ENCODE measurements at regions not wholly inside any gene's neighbourhood (a gene's known extent, or its start where the extent isn't known, plus 50 kb on each side); places are given as distances from the start of the nearest gene placed in this dataset.
"Not testable (repeated sequence)": the region's sequence is repeated elsewhere in the genome, so short reads cannot be mapped to it uniquely, and the experiment has no call there.

DNA sequence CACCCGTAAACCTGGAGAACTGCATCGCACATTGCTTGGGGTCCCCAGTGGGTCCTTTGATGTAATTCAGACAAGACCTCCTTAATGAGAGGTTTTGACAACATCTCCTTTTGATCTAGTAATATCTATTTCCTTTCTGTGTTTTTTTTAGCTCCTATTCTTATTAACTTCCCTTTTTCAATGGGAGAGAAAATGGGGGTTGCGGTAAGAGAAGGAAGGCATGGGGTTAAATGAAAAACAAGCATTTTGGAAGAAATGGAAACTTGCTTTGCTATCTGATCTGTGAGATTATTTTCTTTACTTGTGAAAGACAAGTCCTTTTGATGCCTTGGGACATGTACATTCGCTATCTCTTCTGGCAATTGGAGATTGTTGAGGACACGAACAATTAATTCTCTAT is 418.6 kb upstream of the MAN1A1 start:
- no peaks in the 10 kb centered on the region for H3K36me3 ChIP-seq (ENCODE audit: control insufficient read depth, insufficient read depth, low read length)
- no peak overlapping the region for H3K4me3 ChIP-seq (ENCODE audit: low read depth, low read length)
- TF ChIP-seq, protein P1, sequence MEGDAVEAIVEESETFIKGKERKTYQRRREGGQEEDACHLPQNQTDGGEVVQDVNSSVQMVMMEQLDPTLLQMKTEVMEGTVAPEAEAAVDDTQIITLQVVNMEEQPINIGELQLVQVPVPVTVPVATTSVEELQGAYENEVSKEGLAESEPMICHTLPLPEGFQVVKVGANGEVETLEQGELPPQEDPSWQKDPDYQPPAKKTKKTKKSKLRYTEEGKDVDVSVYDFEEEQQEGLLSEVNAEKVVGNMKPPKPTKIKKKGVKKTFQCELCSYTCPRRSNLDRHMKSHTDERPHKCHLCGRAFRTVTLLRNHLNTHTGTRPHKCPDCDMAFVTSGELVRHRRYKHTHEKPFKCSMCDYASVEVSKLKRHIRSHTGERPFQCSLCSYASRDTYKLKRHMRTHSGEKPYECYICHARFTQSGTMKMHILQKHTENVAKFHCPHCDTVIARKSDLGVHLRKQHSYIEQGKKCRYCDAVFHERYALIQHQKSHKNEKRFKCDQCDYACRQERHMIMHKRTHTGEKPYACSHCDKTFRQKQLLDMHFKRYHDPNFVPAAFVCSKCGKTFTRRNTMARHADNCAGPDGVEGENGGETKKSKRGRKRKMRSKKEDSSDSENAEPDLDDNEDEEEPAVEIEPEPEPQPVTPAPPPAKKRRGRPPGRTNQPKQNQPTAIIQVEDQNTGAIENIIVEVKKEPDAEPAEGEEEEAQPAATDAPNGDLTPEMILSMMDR (IDR thresholded peaks at IDR 0.05; ENCODE audit: insufficient read depth, low read length, severe bottlenecking), result no peak
- FAIRE-seq (no peak), DNase-seq (ENCODE audit: low read depth) (no peak)
- H3K27me3 ChIP-seq (ENCODE audit: control insufficient read depth, insufficient read depth, low read length), result no peaks in the 10 kb centered on the region

DNA sequence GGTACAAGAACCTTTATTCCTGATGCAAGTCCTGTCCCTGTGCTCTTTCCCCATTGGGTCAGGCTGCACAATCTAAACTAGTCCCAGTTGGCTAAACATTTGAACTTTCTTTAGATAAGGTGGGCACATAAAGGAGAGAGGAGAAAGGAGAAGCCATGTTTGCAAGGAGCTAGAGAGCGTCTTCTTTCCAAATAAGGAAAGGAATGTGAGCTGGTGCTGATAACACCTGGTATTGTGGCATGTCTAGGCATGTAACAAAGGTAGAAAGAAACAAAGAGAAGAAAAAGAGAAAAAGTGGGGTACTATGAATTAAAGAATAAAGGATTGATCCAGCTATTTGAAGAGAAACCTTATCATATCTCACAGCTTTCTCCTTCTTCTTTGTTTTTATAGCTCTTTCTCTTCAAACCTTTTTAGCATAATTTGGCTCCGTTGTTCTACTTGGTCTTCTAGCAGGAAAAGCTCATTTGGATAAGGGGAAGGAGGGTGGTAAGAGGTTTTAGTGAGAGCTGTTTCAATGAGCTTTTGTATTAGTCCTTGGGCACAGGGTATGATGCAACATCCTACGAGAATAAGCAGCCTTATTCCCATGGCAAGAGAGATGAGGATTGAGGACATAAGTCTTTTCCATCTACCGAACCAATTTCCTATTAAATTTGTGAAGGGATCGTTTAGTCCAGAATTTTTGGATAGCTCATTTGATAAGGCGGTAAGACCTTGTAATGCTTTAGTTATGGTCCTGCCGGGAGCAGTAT is 415.5 kb upstream of the MAN1A1 start:
- DNase-seq (ENCODE audit: low read depth) (peak; percentile 36), FAIRE-seq (no peak)
- TF ChIP-seq, protein P1 (IDR thresholded peaks at IDR 0.05; ENCODE audit: insufficient read depth, low read length, severe bottlenecking), result no peak
- Histone ChIP-seq H3K27me3 (ENCODE audit: control insufficient read depth, insufficient read depth, low read length) (no peaks in the 10 kb centered on the region), H3K36me3 (ENCODE audit: control insufficient read depth, insufficient read depth, low read length) (no peaks in the 10 kb centered on the region), H3K4me3 (ENCODE audit: low read depth, low read length) (no peak overlapping the region)

DNA sequence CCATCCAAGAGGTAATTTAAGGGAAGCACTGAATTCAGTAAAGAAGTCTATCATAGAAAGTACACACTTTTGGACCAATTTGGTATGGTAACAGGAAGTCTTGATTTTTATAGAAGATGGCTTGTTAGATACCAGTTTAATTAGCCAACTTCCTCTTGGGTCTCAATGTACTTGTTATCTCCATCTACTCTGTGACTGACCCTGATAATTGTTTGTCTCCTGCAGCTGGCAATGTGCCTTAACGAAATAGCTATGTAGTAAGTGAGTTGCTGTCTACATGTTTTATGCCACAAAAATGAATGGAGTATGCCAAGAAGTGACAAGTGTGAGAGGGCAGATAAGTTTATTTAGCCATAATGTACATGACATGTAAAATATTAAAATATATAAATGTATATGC is 410.5 kb upstream of the MAN1A1 start:
- DNase-seq (ENCODE audit: low read depth) (no peak), FAIRE-seq (no peak)
- no peak overlapping the region for H3K4me3 ChIP-seq (ENCODE audit: low read depth, low read length)
- no peaks in the 10 kb centered on the region for H3K36me3 ChIP-seq (ENCODE audit: control insufficient read depth, insufficient read depth, low read length)
- H3K27me3 ChIP-seq (ENCODE audit: control insufficient read depth, insufficient read depth, low read length), result peaks cover 3% of the 10 kb centered on the region
- TF ChIP-seq, protein P1 (IDR thresholded peaks at IDR 0.05; ENCODE audit: insufficient read depth, low read length, severe bottlenecking), result no peak

DNA sequence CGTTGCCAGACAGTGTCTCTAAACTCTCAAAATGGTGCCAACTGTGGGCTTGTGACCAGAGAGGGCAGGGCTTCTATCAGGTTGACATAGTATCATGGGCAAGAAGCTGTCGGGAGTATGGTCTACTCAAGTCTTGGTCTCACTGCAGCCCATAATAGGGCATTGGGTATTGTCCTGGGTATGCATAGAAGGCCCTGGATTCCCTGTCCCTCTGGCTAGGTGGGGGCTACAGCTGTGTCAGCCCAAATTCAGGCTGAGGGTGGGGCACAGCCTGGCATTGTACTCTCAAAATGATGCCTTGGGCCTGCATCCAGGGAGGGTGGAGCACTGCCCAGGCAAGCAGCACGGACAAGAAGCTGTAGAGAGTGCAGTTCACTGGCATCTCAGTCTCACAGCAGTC is 408.8 kb upstream of the MAN1A1 start:
- no peak for FAIRE-seq

DNA sequence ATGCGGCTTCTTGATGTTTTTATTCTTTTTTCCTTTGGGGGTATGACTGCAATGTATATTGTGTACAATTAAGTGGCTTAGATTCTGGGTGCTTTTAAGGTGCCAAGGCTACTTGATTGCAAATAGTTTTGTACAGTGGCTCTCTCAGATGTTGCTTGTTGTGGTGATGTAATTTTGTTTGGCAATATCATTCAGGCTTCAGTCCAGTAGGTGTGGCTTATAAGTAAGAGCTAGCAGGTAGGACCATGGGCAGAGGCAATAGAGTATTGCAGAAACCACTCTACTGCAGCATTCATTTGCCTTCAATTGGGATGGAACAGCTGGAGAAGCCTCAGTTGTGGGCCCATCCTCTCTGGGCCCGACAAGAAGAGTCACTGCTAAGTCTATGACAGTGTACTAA is 407.9 kb upstream of the MAN1A1 start:
- peak; percentile 55 for DNase-seq (ENCODE audit: low read depth)
- TF ChIP-seq, protein P1 (IDR thresholded peaks at IDR 0.05; ENCODE audit: insufficient read depth, low read length, severe bottlenecking), result no peak
- no peak overlapping the region for H3K4me3 ChIP-seq (ENCODE audit: low read depth, low read length)
- FAIRE-seq, result no peak
- H3K36me3 ChIP-seq (ENCODE audit: control insufficient read depth, insufficient read depth, low read length), result no peaks in the 10 kb centered on the region
- H3K27me3 ChIP-seq (ENCODE audit: control insufficient read depth, insufficient read depth, low read length), result peaks cover 3% of the 10 kb centered on the region

More for the DNA sequence above, 408.8 kb upstream of the MAN1A1 start:
- Histone ChIP-seq H3K27me3 (ENCODE audit: control insufficient read depth, insufficient read depth, low read length) (peaks cover 3% of the 10 kb centered on the region), H3K4me3 (ENCODE audit: low read depth, low read length) (no peak overlapping the region), H3K36me3 (ENCODE audit: control insufficient read depth, insufficient read depth, low read length) (no peaks in the 10 kb centered on the region)
- TF ChIP-seq, protein P1 (IDR thresholded peaks at IDR 0.05; ENCODE audit: insufficient read depth, low read length, severe bottlenecking), result no peak
- no peak for DNase-seq (ENCODE audit: low read depth)

DNA sequence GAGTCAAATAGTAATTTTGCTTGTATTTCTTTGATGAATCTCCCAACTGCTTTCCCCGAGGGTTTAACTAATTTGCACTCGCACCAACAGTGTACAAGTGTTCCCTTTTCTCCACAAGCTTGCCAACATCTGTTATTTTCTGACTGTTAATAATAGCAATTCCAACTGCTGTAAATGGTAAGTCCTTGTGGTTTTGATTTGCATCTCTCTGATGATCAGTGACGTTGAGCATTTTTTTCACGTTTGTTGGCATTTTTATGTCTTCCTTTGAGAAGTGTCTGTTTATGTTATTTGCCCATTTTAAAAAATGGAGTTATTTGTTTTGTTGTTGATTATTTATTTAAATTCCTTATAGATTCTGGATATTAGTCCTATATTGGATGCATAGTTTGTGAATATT is 399.8 kb upstream of the MAN1A1 start:
- no peak for FAIRE-seq
- Histone ChIP-seq H3K36me3 (ENCODE audit: control insufficient read depth, insufficient read depth, low read length) (no peaks in the 10 kb centered on the region), H3K4me3 (ENCODE audit: low read depth, low read length) (no peak overlapping the region), H3K27me3 (ENCODE audit: control insufficient read depth, insufficient read depth, low read length) (no peaks in the 10 kb centered on the region)
- TF ChIP-seq, protein P1 (IDR thresholded peaks at IDR 0.05; ENCODE audit: insufficient read depth, low read length, severe bottlenecking), result no peak
- DNase-seq (ENCODE audit: low read depth), result no peak

DNA sequence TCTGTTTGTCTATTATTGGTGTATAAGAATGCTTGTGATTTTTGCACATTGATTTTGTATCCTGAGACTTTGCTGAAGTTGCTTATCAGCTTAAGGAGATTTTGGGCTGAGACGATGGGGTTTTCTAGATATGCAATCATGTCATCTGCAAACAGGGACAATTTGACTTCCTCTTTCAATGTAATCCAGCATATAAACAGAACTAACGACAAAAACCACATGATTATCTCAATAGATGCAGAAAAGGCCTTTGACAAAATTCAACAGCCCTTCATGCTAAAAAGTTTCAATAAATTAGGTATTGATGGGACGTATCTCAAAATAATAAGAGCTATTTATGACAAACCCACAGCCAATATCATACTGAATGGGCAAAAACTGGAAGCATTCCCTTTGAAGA is 399.0 kb upstream of the MAN1A1 start:
- H3K4me3 ChIP-seq (ENCODE audit: low read depth, low read length); H3K36me3 ChIP-seq (ENCODE audit: control insufficient read depth, insufficient read depth, low read length); FAIRE-seq; H3K27me3 ChIP-seq (ENCODE audit: control insufficient read depth, insufficient read depth, low read length); DNase-seq (ENCODE audit: low read depth): not testable (repeated sequence)

All from bronchial epithelial cell (primary cell).